H9 (cell line): ENCODE measurements at regions not wholly inside any gene's neighbourhood (a gene's known extent, or its start where the extent isn't known, plus 50 kb on each side); places are given as distances from the start of the nearest gene placed in this dataset.

ENCODE experiments used
- DNase-seq: peaks from one replicate; pipeline ENCODE4 v3.0.0-alpha.2; 2017
- H2AFZ ChIP-seq: one replicate; pipeline ENCODE4 v1.6.1; 2013; ENCODE audit warnings: mild to moderate bottlenecking, low read length, control low read depth, moderate library complexity
- H2AK5ac ChIP-seq: 2 replicates; pipeline ENCODE4 v1.6.1; 2013; ENCODE audit warnings: low read length, control low read depth, mixed read lengths; ENCODE audit not compliant: insufficient read length
- H2BK120ac ChIP-seq: one replicate; pipeline ENCODE4 v1.6.1; 2013; ENCODE audit warnings: low read depth, mild to moderate bottlenecking, low read length, control low read depth, inconsistent platforms; ENCODE audit not compliant: poor library complexity, severe bottlenecking
- H2BK12ac ChIP-seq: 2 replicates; pipeline ENCODE4 v1.6.1; 2013; ENCODE audit warnings: low read length, control low read depth, mixed read lengths, low read depth; ENCODE audit not compliant: insufficient read length
- H2BK15ac ChIP-seq: 2 replicates; pipeline ENCODE4 v1.6.1; 2013; ENCODE audit warnings: low read depth, low read length, control low read depth
- H2BK20ac ChIP-seq: one replicate; pipeline ENCODE4 v1.6.1; 2013; ENCODE audit warnings: low read depth, mild to moderate bottlenecking, low read length, control low read depth, inconsistent platforms; ENCODE audit not compliant: poor library complexity, severe bottlenecking
- H2BK5ac ChIP-seq: 2 replicates; pipeline ENCODE4 v1.6.1; 2013; ENCODE audit warnings: low read length, control low read depth, mixed read lengths; ENCODE audit not compliant: insufficient read length
- H3K14ac ChIP-seq: 2 replicates; pipeline ENCODE4 v1.6.1; 2013; ENCODE audit warnings: low read length, control low read depth; ENCODE audit not compliant: insufficient read depth
- H3K18ac ChIP-seq: 2 replicates; pipeline ENCODE4 v1.6.1; 2013; ENCODE audit warnings: low read depth, mild to moderate bottlenecking, mixed read lengths, low read length, control low read depth; ENCODE audit not compliant: insufficient read length
- H3K23ac ChIP-seq: 2 replicates; pipeline ENCODE4 v1.6.1; 2013; ENCODE audit warnings: low read length, control low read depth, mixed read lengths, low read depth; ENCODE audit not compliant: insufficient read length
- H3K23me2 ChIP-seq: 2 replicates; pipeline ENCODE4 v1.6.1; 2013; ENCODE audit warnings: low read depth, mild to moderate bottlenecking, mixed read lengths, low read length, control low read depth; ENCODE audit not compliant: insufficient read length, poor library complexity, severe bottlenecking
- H3K27ac ChIP-seq: 2 replicates; pipeline ENCODE4 v1.5.1; 2013; ENCODE audit warnings: low read length, control low read depth, mixed read lengths, low read depth; ENCODE audit not compliant: insufficient read length
- H3K27me3 ChIP-seq: 2 replicates; pipeline ENCODE4 v1.6.1; 2013; ENCODE audit warnings: low read length, control low read depth, inconsistent platforms; ENCODE audit not compliant: insufficient read depth
- H3K4ac ChIP-seq: 2 replicates; pipeline ENCODE4 v1.6.1; 2013; ENCODE audit warnings: low read depth, mild to moderate bottlenecking, control low read depth, inconsistent platforms, low read length, moderate library complexity
- H3K4me1 ChIP-seq: 2 replicates; pipeline ENCODE4 v1.6.1; 2013; ENCODE audit warnings: low read length, control low read depth, inconsistent platforms; ENCODE audit not compliant: insufficient read depth
- H3K4me2 ChIP-seq: 2 replicates; pipeline ENCODE4 v1.6.1; 2013; ENCODE audit warnings: low read length, control low read depth, mixed read lengths; ENCODE audit not compliant: insufficient read length, insufficient read depth
- H3K56ac ChIP-seq: 2 replicates; pipeline ENCODE4 v1.6.1; 2013; ENCODE audit warnings: low read depth, mild to moderate bottlenecking, mixed read lengths, low read length, control low read depth; ENCODE audit not compliant: insufficient read length
- H3K79me1 ChIP-seq: 2 replicates; pipeline ENCODE4 v1.6.1; 2013; ENCODE audit warnings: low read depth, mild to moderate bottlenecking, moderate library complexity, low read length, control low read depth, inconsistent platforms; ENCODE audit not compliant: insufficient read depth, poor library complexity, severe bottlenecking
- H3K79me2 ChIP-seq: 2 replicates; pipeline ENCODE4 v1.6.1; 2013; ENCODE audit warnings: low read length, control low read depth, inconsistent platforms; ENCODE audit not compliant: insufficient read depth
- H3K9ac ChIP-seq: 2 replicates; pipeline ENCODE4 v1.6.1; 2013; ENCODE audit warnings: low read length, control low read depth, mixed read lengths; ENCODE audit not compliant: insufficient read length; ENCODE audit errors: extremely low read depth
- H3K9me3 ChIP-seq: one replicate; pipeline ENCODE4 v1.6.1; 2013; ENCODE audit warnings: low read depth, low read length, inconsistent platforms; ENCODE audit not compliant: control insufficient read depth
- H3T11ph ChIP-seq: one replicate; pipeline ENCODE4 v1.6.1; 2013; ENCODE audit warnings: mild to moderate bottlenecking, low read length, control low read depth, inconsistent platforms
- H4K20me1 ChIP-seq: one replicate; pipeline ENCODE4 v1.6.1; 2013; ENCODE audit not compliant: control insufficient read depth, insufficient read length, insufficient read depth
- H4K5ac ChIP-seq: 2 replicates; pipeline ENCODE4 v1.6.1; 2013; ENCODE audit warnings: low read depth, mild to moderate bottlenecking, mixed read lengths, low read length, control low read depth; ENCODE audit not compliant: insufficient read length
- H4K8ac ChIP-seq: replicated peaks from 2 replicates; pipeline ENCODE4 v1.6.1; 2013; ENCODE audit warnings: low read length, control low read depth, mixed read lengths, low read depth; ENCODE audit not compliant: insufficient read length
- H4K91ac ChIP-seq: 2 replicates; pipeline ENCODE4 v1.6.1; 2013; ENCODE audit warnings: low read depth, mild to moderate bottlenecking, moderate library complexity, mixed read lengths, low read length, control low read depth; ENCODE audit not compliant: insufficient read length
- H3K27ac Mint-ChIP-seq, 3 experiments: 2 replicates in 2 of 3; 3 replicates in 1 of 3; pipeline ENCODE4 v1.8.0; 2020 to 2021; ENCODE audit warnings: mixed read lengths in 3 of 3, mild to moderate bottlenecking in 1 of 3, moderate library complexity in 1 of 3
- H3K27me3 Mint-ChIP-seq: 2 replicates; pipeline ENCODE4 v1.8.0; 2021; ENCODE audit warnings: low read depth, mild to moderate bottlenecking, moderate library complexity, mixed read lengths
- H3K36me3 Mint-ChIP-seq, 3 experiments: 2 replicates in 2 of 3; 3 replicates in 1 of 3; pipeline ENCODE4 v1.8.0; 2020 to 2021; ENCODE audit warnings: low read depth in 3 of 3, mixed read lengths in 3 of 3; ENCODE audit not compliant: insufficient read depth in 1 of 3
- H3K4me1 Mint-ChIP-seq, 2 experiments: 2 replicates each; pipeline ENCODE4 v1.8.0; 2020; ENCODE audit warnings: mixed read lengths in 2 of 2
- H3K4me3 Mint-ChIP-seq, 2 experiments: 2 replicates in 1 of 2; 3 replicates in 1 of 2; pipeline ENCODE4 v1.8.0; 2020 to 2021; ENCODE audit warnings: mild to moderate bottlenecking in 2 of 2, mixed read lengths in 2 of 2, moderate library complexity in 1 of 2
- H3K9me3 Mint-ChIP-seq, 2 experiments: 2 replicates in 1 of 2; 3 replicates in 1 of 2; pipeline ENCODE4 v1.8.0; 2020; ENCODE audit warnings: mild to moderate bottlenecking in 2 of 2, mixed read lengths in 2 of 2, moderate library complexity in 1 of 2
- WGBS: extraction: QIAGEN DNeasy Blood & Tissue Kit; methylation state at CpG from one replicate; pipeline ENCODE4 v1.1.7; 2013; ENCODE audit warnings: missing lambda C conversion rate, low lambda C conversion rate, mixed read lengths; ENCODE audit not compliant: insufficient read length; ENCODE audit errors: extremely low coverage; 5-methylcytosine and 5-hydroxymethylcytosine counted together
- TF ChIP-seq, protein P1 (sequence below): fragments of 200-600 bp; sonication (generic); conservative IDR thresholded peaks from 3 replicates; pipeline ENCODE4 v1.8.0; 2021; ENCODE audit warnings: antibody characterized with exemption, mild to moderate bottlenecking

DNA sequence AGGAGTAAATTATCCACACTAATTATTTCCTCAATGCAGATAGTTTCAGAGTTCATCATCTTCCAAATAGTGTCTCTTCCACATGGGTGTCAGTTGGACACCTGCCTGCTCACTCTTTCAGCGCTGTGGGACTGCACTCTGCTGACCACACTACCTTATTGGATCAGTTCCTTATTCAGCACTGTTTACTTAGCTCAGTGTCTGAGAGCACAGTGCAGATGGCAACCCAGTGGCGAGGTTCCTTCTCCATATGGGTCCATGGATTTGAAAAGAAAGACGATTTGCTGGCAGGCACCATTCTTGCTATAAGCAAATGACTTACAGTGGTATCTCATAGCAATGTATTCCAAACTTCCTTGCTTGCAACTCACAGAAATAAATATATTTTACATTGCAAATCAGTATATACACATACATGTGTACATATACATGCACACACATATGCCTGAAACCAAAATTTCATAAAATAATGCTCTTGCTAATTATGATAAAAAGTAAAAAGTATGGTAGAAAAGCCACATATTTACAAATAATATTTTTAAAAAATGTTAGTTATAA, 354.8 kb downstream of the INSIG2 start:
- Histone ChIP-seq H2BK12ac (no peak overlapping the region), H3K14ac (no peak overlapping the region), H3K27ac (no peak overlapping the region), H2BK20ac (no peak overlapping the region), H3K23ac (no peak overlapping the region), H3K79me1 (no peaks in the 10 kb centered on the region), H4K8ac (no peak overlapping the region), H2BK120ac (no peak overlapping the region), H2BK5ac (no peak overlapping the region), H2BK15ac (no peak overlapping the region), H3T11ph (no peak overlapping the region), H3K27me3 (no peaks in the 10 kb centered on the region), H3K9ac (no peak overlapping the region), H3K4ac (no peak overlapping the region), H3K79me2 (no peaks in the 10 kb centered on the region), H2AK5ac (no peak overlapping the region), H3K23me2 (no peaks in the 10 kb centered on the region), H3K18ac (no peak overlapping the region), H4K91ac (no peak overlapping the region), H3K4me2 (no peak overlapping the region), H3K56ac (no peak overlapping the region), H3K9me3 (no peaks in the 10 kb centered on the region), H4K5ac (no peak overlapping the region), H3K4me1 (peaks cover 8% of the 10 kb centered on the region), H4K20me1 (no peaks in the 10 kb centered on the region), H2AFZ (no peak overlapping the region)
- Mint-ChIP-seq H3K27ac (no peak overlapping the region), H3K27me3 (no peaks in the 10 kb centered on the region; the same call in 1 of the 2 replicates), H3K9me3 (no peaks in the 10 kb centered on the region; a peak in 1 of 5 replicates), H3K4me1 (peaks cover 18 to 19% of the 10 kb centered on the region in 2 experiments), H3K4me3 (no peak overlapping the region), H3K36me3 (no peaks in the 10 kb centered on the region)
- no CpG with 5 or more reads among the region's 3 CpGs for WGBS
- TF ChIP-seq, protein P1, sequence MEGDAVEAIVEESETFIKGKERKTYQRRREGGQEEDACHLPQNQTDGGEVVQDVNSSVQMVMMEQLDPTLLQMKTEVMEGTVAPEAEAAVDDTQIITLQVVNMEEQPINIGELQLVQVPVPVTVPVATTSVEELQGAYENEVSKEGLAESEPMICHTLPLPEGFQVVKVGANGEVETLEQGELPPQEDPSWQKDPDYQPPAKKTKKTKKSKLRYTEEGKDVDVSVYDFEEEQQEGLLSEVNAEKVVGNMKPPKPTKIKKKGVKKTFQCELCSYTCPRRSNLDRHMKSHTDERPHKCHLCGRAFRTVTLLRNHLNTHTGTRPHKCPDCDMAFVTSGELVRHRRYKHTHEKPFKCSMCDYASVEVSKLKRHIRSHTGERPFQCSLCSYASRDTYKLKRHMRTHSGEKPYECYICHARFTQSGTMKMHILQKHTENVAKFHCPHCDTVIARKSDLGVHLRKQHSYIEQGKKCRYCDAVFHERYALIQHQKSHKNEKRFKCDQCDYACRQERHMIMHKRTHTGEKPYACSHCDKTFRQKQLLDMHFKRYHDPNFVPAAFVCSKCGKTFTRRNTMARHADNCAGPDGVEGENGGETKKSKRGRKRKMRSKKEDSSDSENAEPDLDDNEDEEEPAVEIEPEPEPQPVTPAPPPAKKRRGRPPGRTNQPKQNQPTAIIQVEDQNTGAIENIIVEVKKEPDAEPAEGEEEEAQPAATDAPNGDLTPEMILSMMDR = no peak
- DNase-seq = no peak
